ENCODE measurements at regions not wholly inside any gene's neighbourhood (a gene's known extent, or its start where the extent isn't known, plus 50 kb on each side); places are given as distances from the start of the nearest gene placed in this dataset.

DNA sequence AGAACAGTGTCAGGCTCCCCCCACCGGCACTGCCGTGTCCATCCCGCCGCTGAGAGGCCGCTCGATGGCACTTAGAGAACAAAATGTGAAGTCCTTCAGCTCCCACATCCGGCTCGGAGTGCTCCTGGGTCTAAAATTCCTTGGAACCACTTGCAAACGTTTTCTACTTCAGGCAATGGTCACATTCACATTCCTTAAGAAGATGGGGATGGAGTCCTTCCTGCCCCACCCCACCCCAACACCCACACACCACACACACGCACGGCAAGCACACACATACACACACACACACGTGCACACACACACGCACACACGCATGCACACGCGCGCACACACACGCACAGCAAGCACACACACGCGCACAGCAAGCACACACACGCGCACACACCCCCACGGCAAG lies 83.4 kb downstream of the SOX1 start:
- TF ChIP-seq, protein P1, sequence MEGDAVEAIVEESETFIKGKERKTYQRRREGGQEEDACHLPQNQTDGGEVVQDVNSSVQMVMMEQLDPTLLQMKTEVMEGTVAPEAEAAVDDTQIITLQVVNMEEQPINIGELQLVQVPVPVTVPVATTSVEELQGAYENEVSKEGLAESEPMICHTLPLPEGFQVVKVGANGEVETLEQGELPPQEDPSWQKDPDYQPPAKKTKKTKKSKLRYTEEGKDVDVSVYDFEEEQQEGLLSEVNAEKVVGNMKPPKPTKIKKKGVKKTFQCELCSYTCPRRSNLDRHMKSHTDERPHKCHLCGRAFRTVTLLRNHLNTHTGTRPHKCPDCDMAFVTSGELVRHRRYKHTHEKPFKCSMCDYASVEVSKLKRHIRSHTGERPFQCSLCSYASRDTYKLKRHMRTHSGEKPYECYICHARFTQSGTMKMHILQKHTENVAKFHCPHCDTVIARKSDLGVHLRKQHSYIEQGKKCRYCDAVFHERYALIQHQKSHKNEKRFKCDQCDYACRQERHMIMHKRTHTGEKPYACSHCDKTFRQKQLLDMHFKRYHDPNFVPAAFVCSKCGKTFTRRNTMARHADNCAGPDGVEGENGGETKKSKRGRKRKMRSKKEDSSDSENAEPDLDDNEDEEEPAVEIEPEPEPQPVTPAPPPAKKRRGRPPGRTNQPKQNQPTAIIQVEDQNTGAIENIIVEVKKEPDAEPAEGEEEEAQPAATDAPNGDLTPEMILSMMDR (conservative IDR thresholded peaks at IDR 0.05) = no peak
- no peak for TF ChIP-seq EZH2 (IDR thresholded peaks at IDR 0.05; ENCODE audit: low read depth)

All from PC-9 (cell line).